OCI-M2 (cell line): ENCODE measurements at regions not wholly inside any gene's neighbourhood (a gene's known extent, or its start where the extent isn't known, plus 50 kb on each side); places are given as distances from the start of the nearest gene placed in this dataset.
"Not testable (repeated sequence)": the region's sequence is repeated elsewhere in the genome, so short reads cannot be mapped to it uniquely, and the experiment has no call there.

ENCODE experiments used
- DNase-seq: peaks from one replicate; lab custom pipeline; 2025; ENCODE audit not compliant: unreplicated experiment; lab: John Stamatoyannopoulos, UW

DNA sequence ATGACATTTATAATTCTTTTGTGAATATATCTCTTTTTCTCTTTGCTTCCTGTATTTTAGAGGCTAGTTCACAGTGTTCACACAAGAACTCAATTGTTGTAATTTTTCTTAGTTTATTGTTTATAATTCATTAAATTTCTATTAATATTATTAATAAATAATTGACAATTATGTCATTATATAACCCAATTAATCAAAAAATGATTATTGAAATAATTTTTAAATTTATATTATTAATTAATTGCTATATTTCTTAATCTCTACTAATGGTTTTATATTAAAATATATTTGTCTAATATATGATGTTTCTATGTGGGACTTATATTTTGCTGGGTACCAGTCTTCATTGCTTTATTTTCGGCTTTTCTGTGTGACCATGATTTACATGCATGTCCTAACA is 618.4 kb downstream of the CDH9 start:
- DNase-seq: no peak

DNA sequence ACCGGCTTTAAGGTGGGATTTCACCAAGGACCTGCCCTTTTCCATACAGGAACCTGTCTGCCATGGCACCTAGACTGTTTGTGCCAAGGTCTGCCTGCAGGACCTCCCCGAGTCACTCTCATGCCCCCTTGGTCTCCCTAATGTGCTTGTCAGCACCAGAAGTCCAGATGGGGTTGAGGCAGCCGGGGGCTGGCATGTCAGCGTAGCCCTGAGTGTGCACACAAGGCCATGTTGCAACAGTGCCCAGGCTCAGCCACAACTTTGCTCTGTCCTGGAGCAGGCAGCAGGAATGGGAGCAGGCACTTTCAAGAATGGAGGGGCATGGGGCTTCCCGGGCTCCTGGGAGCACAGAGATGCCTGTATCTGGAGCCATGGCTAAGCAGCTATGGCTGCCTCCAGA is 621.5 kb downstream of the CDH9 start:
- no peak for DNase-seq

DNA sequence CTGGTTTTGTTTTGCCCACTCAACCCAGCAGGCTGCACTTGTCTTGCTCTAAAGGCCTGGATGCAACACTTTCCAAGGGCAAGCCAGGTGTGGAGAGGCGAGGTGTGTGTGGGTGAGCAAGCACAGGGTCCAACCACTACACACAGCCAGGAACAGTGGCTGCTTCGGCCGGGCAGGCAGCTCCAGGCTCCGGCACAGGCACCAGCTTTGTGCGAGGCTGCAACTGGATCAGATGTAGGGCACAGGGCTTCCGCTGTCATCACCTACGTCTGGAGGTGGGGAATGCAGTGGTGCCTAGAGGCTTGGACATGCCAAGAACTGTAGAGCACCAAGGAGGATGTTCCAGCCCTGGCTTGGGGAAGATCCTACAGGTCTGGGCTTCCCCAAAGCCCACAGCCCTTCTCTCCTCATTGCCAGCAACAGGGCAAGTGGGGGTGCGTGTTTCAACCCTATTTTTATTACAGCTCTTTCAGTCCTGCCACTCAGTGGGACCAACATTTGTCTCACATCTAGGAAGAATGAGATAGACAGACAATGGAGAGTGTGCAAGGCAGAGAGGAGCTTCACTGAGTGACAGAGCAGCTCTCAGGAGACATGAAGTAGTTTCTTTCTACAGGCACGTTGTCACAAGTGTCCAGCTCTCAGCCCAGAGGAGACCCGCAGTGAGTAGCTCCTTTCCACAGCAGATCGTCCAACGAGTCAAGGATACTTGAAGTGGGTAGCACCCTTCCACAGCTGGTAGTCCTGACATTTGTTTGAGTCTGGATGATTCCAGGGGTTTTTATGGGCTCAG is 622.2 kb downstream of the CDH9 start:
- DNase-seq: no peak

DNA sequence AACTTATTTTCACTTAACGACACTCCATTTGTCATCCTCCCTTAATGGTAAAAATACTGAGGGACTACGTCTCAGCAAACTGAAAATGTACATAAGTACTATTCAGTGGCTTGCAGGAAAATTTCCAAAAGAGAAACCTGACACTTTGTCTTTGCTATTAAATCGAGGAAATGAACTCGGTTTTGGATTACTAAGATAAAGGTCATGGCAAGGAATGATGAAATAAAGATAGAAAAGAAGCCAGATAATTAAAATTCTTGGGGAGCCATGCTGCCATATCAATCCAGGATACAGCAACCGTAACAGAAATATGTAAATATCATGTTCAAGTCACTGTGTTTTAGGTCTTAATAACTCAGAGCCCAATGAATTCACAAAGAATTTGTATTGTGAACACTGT is 647.8 kb downstream of the CDH9 start:
- DNase-seq: no peak

DNA sequence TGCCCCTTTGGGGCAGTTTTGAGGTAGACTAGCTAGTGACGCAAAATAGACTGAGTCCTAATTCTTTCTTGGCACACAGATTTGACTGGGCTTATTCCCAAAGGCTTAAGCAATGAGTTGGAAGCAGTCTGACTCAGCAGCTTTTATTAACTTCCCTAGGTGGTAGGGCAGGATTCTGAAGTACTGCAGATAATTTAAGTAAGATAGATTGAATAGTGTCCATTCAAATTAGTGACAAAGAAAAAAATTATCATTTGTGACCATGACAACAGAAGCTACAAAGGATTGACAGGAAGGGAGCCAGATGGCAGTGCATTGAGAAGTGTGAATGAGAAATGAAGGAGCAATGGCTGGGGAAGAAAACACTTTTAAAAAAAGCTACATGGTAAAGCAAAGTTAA is 649.4 kb downstream of the CDH9 start:
- no peak for DNase-seq

DNA sequence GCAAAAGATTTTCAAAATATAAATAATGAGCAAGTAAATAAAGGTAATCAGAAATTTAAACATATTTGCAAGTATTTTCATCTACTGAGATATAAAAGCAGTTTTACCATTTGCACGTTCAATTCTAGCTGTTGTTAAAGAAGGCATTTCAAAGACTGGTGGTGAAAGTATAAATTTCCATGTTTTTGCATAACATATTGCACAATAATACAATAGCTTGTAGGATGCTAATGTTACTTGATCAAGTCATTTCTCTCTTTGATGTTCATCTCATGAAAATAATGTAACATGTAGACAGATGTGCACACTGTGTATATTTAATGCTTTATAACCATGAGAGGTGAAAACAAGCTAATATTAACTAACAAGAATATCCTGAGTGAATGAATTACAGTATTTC is 651.9 kb downstream of the CDH9 start:
- DNase-seq: no peak

DNA sequence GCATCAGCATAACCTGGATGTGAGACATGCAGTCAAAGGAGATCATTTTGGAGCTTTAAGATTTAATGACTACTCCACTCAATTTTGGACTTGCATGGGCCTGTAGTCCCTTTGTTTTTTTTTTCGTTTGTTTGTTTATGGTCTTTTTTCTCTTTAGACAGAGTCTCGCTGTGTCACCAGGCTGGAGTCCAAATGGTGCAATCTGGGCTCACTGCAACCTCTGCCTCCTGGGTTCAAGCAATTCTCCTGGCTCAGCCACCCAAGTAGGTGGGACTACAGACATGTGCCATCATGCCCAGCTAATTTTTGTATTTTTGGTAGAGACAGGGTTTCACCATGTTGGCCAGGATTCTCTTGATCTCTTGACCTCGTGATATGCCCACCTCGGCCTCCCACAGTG is 673.8 kb downstream of the CDH9 start:
- DNase-seq: not testable (repeated sequence)

DNA sequence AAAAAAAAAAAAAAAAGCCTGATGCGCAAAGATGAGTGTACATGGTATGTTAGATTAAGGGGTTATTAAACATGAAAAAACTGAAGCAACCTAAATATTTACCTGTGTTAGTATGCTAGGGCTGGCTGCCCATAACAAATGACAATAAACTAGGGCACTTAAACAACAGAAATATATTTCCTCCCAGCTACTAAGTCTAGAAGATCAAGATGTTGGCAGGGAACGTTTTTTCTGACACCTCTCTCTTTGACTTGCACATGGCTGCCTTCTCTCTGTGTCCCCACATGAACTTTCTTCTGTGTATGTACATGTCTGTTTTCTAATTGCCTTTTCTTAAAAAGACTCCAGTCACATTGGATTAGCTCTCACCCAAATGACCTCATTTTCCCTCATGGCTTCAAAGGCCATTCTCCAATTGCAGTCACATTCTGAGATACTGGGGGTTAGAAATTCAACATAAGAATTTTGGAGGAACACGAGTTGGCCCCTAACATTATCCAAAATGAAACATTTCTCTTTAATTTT is 694.5 kb downstream of the CDH9 start:
- no peak for DNase-seq

DNA sequence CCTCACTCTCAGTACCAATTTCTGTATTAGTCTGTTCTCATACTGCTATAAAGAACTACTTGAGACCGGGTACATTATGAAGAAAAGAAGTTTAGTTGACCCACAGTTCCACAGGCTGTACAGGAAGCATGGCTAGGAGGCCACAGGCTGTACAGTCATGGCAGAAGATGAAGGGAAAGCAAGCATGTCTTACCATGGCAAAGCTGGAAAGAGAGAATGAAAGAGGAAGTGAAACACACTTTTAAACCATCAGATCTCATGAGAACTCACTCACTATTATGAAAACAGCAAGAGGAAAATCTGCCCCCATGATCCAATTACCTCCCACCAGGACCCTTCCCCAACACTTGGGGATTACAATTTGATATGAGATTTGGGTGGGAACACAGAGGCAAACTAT is 698.8 kb downstream of the CDH9 start:
- no peak for DNase-seq

DNA sequence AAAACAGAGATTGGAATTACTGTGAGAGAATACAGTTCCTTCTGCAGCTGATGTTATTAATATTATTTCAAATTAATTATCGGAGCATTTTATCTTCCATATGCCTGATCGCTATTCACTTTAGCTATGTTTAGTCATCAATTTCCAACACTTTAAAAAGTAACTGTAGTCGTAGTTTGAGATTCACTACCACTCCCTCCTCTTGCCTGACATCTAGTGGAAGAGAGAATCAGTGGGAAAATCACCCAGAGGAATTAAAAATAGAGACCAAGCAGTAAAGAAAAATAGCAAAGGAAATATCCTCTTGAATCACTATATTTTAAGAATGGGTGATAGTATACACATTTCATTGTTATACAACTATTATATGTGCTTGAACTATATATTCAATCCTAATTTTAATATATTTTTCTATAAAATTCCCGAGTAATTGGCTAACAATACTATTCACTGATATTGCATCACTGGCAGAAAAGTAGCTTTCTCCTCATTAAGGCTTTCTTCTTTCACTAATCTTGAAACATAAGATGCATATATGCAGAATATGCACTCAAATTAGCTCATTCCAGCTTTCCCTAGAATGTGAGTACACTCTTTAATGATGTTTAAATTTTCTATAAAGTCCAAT is 708.7 kb downstream of the CDH9 start:
- DNase-seq: no peak

DNA sequence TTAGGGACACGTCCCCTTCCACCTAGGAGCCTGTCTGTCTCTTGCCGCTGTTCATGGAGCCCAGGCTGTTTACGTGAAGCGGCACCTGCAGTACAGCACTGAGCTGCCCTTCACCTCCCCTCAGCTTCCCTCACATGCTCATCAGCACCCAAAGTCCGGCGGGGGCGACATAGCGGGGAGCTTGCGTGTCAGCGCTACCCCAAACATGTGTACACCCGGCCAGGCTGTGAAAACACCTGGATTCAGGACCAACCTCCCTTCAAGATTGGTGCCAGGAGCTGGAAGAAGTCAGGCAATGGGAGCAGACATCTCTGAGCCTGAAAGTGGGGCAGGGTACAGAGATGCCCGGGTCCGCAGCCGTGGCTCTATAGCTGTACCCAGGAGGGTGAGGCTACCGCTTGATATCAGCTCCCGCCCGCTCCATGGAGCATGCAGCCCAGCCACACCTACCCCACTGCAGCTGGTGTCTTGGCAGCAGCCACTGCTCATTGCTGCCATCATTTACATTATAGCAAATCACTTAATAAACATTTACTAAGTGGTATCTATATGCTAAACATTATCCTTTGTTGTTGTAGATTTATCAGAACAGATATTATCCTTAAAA is 712.1 kb downstream of the CDH9 start:
- no peak for DNase-seq

DNA sequence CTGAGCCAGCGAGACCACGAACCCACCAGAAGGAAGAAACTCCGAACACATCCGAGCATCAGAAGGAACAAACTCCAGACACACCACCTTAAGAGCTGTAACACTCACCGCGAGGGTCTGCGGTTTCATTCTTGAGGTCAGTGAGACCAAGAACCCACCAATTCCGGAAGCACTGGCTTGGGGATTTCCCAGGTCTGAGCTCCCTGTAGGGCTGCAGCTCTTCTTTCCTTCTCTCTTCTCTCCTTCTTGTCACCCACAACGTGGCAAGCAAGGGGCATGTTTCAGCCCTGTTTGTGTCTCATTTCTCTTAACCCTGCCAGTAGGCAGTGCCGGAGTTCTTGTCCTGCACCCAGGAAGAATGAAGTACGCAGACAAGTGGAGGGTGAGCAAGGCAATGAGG is 713.0 kb downstream of the CDH9 start:
- not testable (repeated sequence) for DNase-seq

DNA sequence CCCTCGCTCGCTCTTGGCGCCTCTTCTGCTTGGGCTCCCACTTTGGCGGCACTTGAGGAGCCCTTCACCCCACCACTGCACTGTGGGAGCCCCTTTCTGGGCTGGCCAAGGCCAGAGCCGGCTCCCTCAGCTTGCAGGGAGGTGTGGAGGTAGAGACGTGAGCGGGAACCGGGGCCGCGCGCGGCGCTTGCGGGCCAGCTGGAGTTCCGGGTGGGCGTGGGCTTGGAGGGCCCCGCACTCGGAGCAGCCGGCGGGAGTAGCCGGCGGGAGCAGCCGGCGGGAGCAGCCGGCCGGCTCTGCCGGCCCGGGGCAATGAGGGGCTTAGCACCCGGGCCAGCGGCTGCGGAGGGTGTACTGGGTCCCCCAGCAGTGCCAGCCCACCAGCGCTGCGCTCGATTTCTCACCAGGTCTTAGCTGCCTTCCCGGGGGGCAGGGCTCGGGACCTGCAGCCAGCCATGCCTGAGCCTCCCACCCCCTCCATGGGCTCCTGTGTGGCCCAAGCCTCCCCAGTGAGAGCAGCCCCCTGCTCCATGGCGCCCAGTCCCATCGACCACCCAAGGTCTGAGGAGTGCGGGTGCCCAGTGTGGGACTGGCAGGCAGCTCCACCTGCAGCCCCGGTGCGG is 714.0 kb downstream of the CDH9 start:
- DNase-seq: not testable (repeated sequence)

DNA sequence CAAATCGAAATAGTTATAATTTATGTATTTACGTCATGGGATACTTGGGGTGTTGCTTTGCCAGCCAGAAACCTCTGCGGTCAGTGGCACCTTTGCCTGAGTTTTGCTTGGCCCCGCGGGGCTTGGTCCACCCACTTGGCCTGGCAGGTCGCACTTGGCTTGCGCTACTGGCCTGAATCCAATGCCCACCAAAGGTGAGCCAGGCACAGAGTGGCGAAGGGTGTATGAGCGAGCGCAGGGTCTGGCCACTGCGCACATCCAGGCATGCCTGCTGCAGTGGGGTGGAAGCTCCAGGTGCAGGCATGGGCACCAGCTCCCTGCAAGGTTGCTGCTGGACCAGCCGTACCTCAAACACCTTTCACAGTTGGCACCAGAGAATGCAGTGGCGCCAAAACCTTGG is 714.6 kb downstream of the CDH9 start:
- no peak for DNase-seq

DNA sequence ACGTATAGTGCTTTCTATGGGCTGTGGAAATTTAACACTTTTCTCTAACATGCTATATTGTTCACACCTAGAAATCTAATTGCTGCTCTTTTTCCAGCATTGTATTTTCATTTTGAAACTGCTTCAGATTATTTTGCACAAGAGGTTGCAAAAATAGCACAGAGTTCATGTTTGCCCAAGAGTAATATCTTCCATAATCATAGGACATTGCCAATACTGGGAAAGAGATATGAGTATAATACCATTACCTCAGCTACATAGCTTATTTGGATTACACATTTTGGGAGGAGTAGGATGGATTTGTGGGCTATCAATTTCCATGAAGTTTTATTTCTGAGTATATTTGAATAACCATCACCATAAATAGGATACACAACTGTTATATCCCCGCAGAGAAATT is 717.1 kb downstream of the CDH9 start:
- no peak for DNase-seq

DNA sequence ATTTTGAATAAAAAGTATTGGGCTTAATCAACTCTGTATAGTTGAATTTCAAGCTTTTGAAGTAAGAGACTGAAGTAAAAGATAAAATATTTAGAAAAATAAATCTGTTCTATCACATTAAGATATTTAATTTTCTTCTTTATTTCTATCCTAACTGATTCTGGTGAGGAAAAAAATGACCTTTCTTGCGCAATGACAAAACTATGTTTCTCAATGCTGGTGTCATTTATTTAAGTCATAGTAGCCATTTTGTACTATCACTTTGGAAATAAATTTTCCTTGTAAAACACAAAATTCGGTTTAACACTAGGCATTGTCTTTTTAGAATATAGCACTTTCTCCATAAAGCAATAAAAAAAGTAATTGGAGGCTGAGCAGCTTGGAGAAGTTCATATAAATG is 728.0 kb downstream of the CDH9 start:
- no peak for DNase-seq

DNA sequence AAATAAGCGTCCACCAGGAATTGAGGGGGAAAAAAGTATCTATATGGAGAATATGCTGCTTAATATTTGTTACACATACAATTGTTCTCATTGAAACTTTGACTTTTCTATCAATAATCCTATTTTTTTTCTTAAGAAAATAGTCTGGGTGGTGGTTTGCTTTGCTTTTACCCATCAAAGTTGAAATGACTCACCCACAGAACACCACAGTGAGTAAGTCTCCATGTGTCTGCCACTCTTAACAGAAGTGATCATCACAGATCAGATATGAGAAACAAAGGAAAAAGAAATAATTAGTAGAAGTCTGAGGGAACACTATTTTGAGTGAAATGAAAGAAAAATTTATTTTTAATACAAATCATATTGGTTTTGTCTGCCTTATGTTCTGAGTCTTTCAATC is 742.8 kb downstream of the CDH9 start:
- DNase-seq: no peak

DNA sequence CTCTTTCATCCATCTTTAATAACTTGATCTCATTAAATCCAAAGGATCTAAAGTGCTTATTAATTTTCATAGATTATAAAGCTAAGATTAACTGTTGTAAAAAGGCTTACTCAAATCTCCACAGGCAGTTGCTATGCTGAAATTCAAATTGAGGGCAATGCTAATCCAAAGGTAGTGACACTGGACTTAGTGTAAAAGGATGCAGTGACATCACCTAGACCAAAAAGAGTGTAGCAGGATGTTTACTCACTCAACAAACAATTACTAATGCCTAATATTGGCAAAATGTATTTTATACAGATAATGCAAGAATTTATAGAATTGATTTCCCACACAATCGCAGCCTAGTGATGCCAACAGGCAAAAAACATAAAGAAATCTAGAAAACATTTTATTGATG is 756.2 kb downstream of the CDH9 start:
- DNase-seq: no peak

DNA sequence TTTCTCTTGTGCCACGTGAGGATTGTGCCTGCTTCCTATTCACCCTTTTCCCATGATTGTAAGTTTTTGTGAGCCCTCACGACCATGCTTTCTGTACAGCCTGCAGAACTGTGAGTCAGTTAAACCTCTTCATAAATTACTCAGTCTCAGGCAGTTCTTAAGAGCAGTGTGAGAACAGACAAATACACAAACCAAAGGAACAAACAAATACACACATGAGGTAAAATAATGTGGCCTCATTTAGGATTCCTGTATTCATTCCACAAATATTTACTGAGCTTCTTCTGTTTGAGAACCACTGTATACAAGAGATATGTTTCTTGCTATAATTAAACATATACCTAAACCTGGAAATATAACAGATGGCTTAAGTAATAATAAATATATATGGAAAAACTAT is 760.3 kb downstream of the CDH9 start:
- no peak for DNase-seq

DNA sequence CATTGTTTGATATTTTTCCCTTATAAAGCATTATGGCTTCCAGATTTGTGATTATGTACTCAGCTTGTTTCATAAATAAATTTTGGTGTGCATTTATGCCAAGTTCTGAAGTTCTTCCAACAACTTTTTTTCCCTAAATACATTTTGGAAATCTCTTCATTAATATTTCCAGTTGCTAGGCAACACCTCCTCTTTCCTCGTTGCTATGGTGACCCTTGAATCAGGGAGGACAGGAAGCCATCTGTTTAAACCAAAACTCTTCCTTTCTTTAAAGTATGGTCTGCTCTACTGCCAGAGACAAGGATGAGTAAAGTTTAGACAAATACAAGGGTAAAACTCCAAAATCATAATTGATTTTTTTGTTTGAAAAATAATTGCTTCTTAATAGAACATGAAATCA is 779.3 kb downstream of the CDH9 start:
- DNase-seq: no peak

DNA sequence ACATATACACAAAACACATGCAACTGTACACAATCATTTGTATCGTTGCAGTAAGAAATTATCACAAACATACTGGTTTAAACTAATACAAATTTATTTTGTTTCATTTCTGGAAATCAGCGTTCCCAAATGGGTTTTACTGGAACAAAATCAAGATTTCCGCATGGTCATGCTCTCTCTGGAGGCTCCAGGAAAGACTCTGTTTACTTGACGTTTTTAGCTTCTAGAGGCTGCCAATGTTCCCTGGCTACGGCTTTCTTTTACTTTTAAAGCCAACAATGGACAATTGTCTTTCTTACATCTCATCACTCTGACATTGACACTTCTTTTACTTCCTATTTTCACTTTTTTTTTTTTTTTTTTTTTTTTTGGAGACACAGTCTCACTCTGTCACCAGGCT is 793.1 kb downstream of the CDH9 start:
- DNase-seq: no peak

DNA sequence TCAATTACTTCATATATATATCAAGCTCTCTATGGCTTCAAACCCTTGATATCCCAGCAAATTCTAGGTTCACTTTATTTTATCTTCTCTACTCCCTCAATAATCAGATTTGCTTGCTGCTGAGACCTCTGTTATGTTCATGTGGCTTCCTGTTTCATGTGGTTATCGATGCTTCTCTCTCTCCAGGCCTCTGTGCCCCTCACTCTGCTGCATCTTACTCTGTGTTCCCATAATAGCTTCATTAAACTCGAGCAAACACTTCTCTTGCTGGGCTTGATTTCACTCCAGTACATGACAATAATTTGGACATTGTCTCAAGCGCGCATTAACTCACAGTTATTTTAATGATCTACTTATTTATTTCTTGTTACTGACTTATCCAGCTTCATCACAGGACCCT is 798.8 kb downstream of the CDH9 start:
- no peak for DNase-seq
